ENCODE measurements at regions not wholly inside any gene's neighbourhood (a gene's known extent, or its start where the extent isn't known, plus 50 kb on each side); places are given as distances from the start of the nearest gene placed in this dataset.
"Not testable (repeated sequence)": the region's sequence is repeated elsewhere in the genome, so short reads cannot be mapped to it uniquely, and the experiment has no call there.

DNA sequence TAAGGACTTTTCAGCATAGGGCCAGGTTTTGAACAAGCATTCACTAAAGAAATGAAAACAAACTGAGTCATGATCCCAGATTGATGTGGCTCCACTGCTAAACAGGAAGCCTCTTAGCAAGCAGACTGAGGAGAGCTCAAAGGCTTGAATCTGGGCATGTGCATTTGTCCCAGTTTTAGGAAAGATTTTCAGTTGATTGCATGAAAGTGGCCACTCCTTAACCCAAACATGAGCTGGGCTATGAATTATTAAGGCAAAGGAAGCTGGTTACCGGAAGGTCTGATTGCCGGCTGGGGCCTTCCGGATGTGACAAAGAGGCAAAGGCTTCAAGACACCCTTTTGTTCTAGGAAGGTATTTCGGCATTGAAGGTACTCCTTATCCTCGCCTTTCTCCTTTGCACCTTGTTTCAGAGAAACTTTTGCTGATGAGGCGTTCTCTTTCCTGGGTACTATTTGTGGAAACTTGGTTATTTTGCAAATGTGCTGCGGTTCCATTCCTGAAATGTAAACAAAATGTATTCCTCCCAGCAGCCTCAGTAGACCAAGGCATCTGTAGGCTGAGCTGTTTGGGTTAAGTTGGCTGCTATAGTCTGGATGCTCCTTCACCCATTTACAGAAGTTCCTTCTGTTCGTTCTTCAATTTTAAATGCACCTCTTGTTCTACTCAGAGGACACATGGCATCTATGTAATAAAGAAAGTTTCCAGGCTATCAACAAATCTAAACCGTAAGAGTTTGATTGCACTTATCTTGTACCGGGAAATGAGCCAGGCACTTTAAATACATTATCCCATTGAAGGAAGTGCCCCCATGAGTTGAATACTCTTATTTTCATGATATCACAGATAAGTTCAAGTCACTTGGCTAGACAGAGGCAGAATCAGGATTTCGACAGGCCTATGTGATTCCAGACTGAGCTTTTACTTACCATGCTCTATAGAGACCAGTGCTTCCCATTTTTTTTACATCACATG lies 115.6 kb upstream of the METAP2 start:
- H3K27ac ChIP-seq: peak overlapping the region; percentile 33

DNA sequence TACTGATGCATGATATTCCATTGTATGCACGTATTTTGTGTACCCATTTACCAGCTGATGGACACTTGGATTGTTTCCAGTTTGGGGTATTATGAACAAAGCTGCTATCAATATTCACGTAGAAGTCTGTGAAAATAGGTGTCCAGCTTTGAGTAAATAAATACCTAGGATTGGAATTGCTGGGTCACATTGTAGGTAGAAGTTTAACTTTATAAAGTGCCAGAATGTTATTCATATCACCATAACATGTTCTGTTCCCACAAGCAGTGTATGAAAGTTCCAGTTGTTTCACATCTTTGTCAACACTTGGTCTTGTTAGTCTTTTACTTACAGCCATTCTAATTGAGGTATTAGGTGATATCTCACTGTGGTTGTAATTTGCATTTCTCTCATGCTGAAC lies 108.0 kb upstream of the METAP2 start:
- DNase-seq (no peak), ATAC-seq (no peak)
- intact Hi-C loops (cut with DNase I): no loop called here
- no peaks in the 10 kb centered on the region for H3K9me3 ChIP-seq
- no peaks in the 10 kb centered on the region for H3K4me1 ChIP-seq
- no peaks in the 10 kb centered on the region for H3K27me3 ChIP-seq (ENCODE audit: low read depth)
- H3K4me3 ChIP-seq: no peak overlapping the region
- no peak overlapping the region for H3K27ac ChIP-seq
- H3K36me3 ChIP-seq: no peaks in the 10 kb centered on the region
- TF ChIP-seq, protein P1, sequence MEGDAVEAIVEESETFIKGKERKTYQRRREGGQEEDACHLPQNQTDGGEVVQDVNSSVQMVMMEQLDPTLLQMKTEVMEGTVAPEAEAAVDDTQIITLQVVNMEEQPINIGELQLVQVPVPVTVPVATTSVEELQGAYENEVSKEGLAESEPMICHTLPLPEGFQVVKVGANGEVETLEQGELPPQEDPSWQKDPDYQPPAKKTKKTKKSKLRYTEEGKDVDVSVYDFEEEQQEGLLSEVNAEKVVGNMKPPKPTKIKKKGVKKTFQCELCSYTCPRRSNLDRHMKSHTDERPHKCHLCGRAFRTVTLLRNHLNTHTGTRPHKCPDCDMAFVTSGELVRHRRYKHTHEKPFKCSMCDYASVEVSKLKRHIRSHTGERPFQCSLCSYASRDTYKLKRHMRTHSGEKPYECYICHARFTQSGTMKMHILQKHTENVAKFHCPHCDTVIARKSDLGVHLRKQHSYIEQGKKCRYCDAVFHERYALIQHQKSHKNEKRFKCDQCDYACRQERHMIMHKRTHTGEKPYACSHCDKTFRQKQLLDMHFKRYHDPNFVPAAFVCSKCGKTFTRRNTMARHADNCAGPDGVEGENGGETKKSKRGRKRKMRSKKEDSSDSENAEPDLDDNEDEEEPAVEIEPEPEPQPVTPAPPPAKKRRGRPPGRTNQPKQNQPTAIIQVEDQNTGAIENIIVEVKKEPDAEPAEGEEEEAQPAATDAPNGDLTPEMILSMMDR (IDR thresholded peaks at IDR 0.05): no peak

More for the DNA sequence above, 115.6 kb upstream of the METAP2 start:
- Histone ChIP-seq H3K9me3 (no peaks in the 10 kb centered on the region), H3K27me3 (ENCODE audit: low read depth) (no peaks in the 10 kb centered on the region), H3K4me1 (peaks cover 4% of the 10 kb centered on the region), H3K36me3 (no peaks in the 10 kb centered on the region), H3K4me3 (no peak overlapping the region)
- ATAC-seq (peak in 1 of 2 donors; percentile 64), DNase-seq (no peak)
- TF ChIP-seq, protein P1 (IDR thresholded peaks at IDR 0.05): no peak
- intact Hi-C loops (cut with DNase I): no loop called here

DNA sequence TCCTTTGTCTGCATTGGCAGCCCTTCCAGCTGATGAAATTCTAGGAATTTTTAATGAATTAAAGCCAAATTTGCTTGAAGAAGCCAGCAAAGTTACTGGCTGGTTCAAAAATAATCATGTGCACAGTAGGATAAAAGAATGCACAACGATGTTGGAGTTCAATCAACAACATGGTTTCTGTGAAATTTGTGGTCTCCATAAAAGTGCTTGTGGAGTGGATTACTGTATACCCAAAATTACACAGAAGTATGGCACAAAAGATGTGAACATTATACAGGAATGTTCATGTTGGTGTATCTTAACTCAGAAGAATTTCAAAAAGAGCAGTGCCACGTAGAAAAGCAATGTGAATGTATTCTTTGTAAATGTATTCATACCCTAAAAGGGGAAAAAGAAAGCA lies 105.0 kb upstream of the METAP2 start:
- TF ChIP-seq, protein P1 (IDR thresholded peaks at IDR 0.05): no peak
- Histone ChIP-seq H3K27ac (no peak overlapping the region), H3K4me1 (no peaks in the 10 kb centered on the region), H3K27me3 (ENCODE audit: low read depth) (no peaks in the 10 kb centered on the region), H3K36me3 (no peaks in the 10 kb centered on the region), H3K4me3 (no peak overlapping the region), H3K9me3 (no peaks in the 10 kb centered on the region)
- ATAC-seq: no peak
- intact Hi-C loops (cut with DNase I): no loop called here
- DNase-seq: no peak

DNA sequence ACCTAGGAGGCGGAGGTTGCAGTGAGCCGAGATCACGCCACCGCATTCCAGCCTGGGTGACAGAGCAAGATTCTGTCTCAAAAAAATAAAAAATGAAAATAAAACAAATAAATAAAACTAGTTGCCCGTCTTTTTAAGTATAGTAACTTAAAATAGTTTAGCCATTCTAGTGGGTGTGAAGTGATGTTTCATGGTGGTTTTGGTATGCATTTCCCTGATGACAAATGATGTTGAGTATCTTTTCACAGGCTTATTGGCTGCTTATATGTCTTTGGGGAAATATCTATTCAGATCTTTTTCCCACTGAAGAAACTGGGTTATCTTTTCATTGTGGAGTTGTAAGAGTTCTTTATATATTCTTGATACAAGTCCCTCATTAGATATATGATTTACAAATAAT lies 102.4 kb upstream of the METAP2 start:
- intact Hi-C loops (cut with DNase I): no loop called here
- ATAC-seq (no peak), DNase-seq (no peak)

DNA sequence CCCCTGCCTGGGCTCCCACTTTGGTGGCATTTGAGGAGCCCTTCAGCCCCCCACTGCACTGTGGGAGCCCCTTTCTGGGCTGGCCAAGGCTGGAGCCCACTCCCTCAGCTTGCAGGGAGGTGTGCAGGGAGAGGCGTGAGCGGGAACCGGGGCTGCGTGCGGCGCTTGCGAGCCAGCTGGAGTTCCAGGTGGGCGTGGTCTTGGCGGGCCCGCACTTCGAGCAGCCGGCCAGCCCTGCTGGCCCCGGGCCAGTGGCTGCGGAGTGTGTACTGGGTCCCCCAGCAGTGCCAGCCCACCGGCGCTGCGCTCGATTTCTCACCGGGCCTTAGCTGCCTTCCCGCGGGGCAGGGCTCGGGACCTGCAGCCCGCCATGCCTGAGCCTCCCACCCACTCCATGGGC lies 94.5 kb upstream of the METAP2 start:
- H3K27me3 ChIP-seq (ENCODE audit: low read depth); H3K27ac ChIP-seq; H3K4me3 ChIP-seq; H3K4me1 ChIP-seq; ATAC-seq; intact Hi-C loops (cut with DNase I); H3K36me3 ChIP-seq; DNase-seq; H3K9me3 ChIP-seq: not testable (repeated sequence)

More for the DNA sequence above, 102.4 kb upstream of the METAP2 start:
- TF ChIP-seq, protein P1 (IDR thresholded peaks at IDR 0.05): no peak
- H3K27me3 ChIP-seq (ENCODE audit: low read depth): no peaks in the 10 kb centered on the region
- no peak overlapping the region for H3K27ac ChIP-seq
- no peaks in the 10 kb centered on the region for H3K4me1 ChIP-seq
- no peak overlapping the region for H3K4me3 ChIP-seq
- H3K9me3 ChIP-seq: no peaks in the 10 kb centered on the region
- no peaks in the 10 kb centered on the region for H3K36me3 ChIP-seq

DNA sequence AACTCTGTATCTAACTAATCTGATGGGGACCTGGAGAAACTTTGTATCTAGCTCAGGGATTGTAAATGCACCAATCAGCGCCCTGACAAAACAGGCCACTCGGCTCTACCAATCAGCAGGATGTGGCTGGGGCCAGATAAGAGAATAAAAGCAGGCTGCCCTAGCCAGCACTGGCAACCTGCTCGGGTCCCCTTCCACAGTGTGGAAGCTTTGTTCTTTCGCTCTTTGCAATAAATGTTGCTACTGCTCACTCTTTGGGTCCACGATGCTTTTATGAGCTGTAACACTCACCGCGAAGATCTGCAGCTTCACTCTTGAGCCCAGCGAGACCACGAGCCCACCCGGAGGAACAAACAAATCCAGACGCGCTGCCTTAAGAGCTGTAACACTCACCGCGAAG lies 93.6 kb upstream of the METAP2 start:
- H3K9me3 ChIP-seq; ATAC-seq; H3K36me3 ChIP-seq; H3K27me3 ChIP-seq (ENCODE audit: low read depth); H3K4me3 ChIP-seq; intact Hi-C loops (cut with DNase I); DNase-seq; H3K27ac ChIP-seq: not testable (repeated sequence)
- H3K4me1 ChIP-seq: peaks cover 14% of the 10 kb centered on the region
